CD14-positive monocyte (primary cell): ENCODE measurements at regions not wholly inside any gene's neighbourhood (a gene's known extent, or its start where the extent isn't known, plus 50 kb on each side); places are given as distances from the start of the nearest gene placed in this dataset.

ENCODE experiments used
- DNase-seq, 3 donors: peaks; one replicate each; pipeline ENCODE4 v3.0.0-alpha.2; 2011 to 2022
- H2AFZ ChIP-seq: 2 replicates; pipeline ENCODE4 v1.6.0; 2012; ENCODE audit warnings: mild to moderate bottlenecking, low read depth, low read length, inconsistent platforms; ENCODE audit not compliant: insufficient read depth, poor library complexity, severe bottlenecking
- H3K27ac ChIP-seq, 2 donors: 1 replicate in 1 of 2; 2 replicates in 1 of 2; pipeline ENCODE4 v1.5.1; 2012 to 2013; ENCODE audit warnings: low read length in 2 of 2, control low read depth in 1 of 2, inconsistent platforms in 1 of 2, low read depth in 1 of 2, mild to moderate bottlenecking in 1 of 2
- H3K27me3 ChIP-seq, 2 donors: one replicate each; pipeline versions ENCODE4 v1.6.0 to v1.6.1; 2011 to 2013; ENCODE audit warnings: low read length in 2 of 2; ENCODE audit not compliant: control insufficient read depth in 2 of 2, insufficient read depth in 2 of 2
- H3K36me3 ChIP-seq, 2 donors: replicated peaks in 1 of 2; 1 replicate in 1 of 2; 2 replicates in 1 of 2; pipeline versions ENCODE4 v1.5.1 to v1.6.1; 2012 to 2013; ENCODE audit warnings: low read length in 2 of 2, control low read depth in 1 of 2, inconsistent platforms in 1 of 2, mild to moderate bottlenecking in 1 of 2; ENCODE audit not compliant: insufficient read depth in 2 of 2, control insufficient read depth in 1 of 2
- H3K4me1 ChIP-seq, 2 donors: 1 replicate in 1 of 2; 2 replicates in 1 of 2; pipeline versions ENCODE4 v1.5.1 to v1.6.1; 2012 to 2013; ENCODE audit warnings: low read length in 2 of 2, control low read depth in 1 of 2, inconsistent platforms in 1 of 2, mild to moderate bottlenecking in 1 of 2, moderate library complexity in 1 of 2; ENCODE audit not compliant: insufficient read depth in 2 of 2, control insufficient read depth in 1 of 2
- H3K4me2 ChIP-seq: replicated peaks from 2 replicates; pipeline ENCODE3; 2012; ENCODE audit warnings: low read length, moderate library complexity, mild to moderate bottlenecking; ENCODE audit not compliant: poor library complexity, severe bottlenecking; ENCODE audit errors: extremely low read depth
- H3K4me3 ChIP-seq, 3 experiments: fragments of 200-600 bp in 1 of 3; sonication (generic) in 1 of 3; replicated peaks in 1 of 3; 1 replicate in 2 of 3; 2 replicates in 1 of 3; pipeline ENCODE4 v1.5.1; 2011 to 2013; ENCODE audit warnings: low read length in 3 of 3, mild to moderate bottlenecking in 3 of 3, control low read depth in 2 of 3, low read depth in 2 of 3, inconsistent platforms in 1 of 3, moderate library complexity in 1 of 3
- H3K79me2 ChIP-seq: 2 replicates; pipeline ENCODE4 v1.6.0; 2012; ENCODE audit warnings: mild to moderate bottlenecking, control low read depth, inconsistent platforms, low read length, moderate library complexity; ENCODE audit not compliant: insufficient read depth
- H3K9ac ChIP-seq: 2 replicates; pipeline ENCODE4 v1.6.0; 2017; ENCODE audit warnings: low read length, mild to moderate bottlenecking; ENCODE audit not compliant: insufficient read depth, poor library complexity, severe bottlenecking
- H3K9me3 ChIP-seq, 2 donors: replicated peaks in 1 of 2; 1 replicate in 1 of 2; 2 replicates in 1 of 2; pipeline versions ENCODE4 v1.5.1 to v1.6.1; 2012 to 2013; ENCODE audit warnings: low read length in 2 of 2, control low read depth in 1 of 2; ENCODE audit not compliant: control insufficient read depth in 1 of 2, insufficient read depth in 1 of 2
- H4K20me1 ChIP-seq: 2 replicates; pipeline ENCODE4 v1.6.0; 2012; ENCODE audit warnings: mild to moderate bottlenecking, low read length, control low read depth, moderate library complexity; ENCODE audit not compliant: insufficient read depth
- H3K27ac Mint-ChIP-seq, 7 donors: one replicate each; pipeline ENCODE4 v1.8.0; 2020; ENCODE audit warnings: mild to moderate bottlenecking in 7 of 7, mixed read lengths in 7 of 7, moderate library complexity in 6 of 7, inconsistent platforms in 2 of 7
- H3K27me3 Mint-ChIP-seq, 3 donors: one replicate each; pipeline ENCODE4 v1.8.0; 2021 to 2022; ENCODE audit warnings: low read depth in 3 of 3, mild to moderate bottlenecking in 3 of 3, mixed read lengths in 3 of 3, moderate library complexity in 3 of 3, inconsistent platforms in 1 of 3
- H3K36me3 Mint-ChIP-seq, 2 donors: one replicate each; pipeline ENCODE4 v1.8.0; 2020; ENCODE audit warnings: mixed read lengths in 2 of 2, inconsistent platforms in 1 of 2, mild to moderate bottlenecking in 1 of 2
- H3K4me1 Mint-ChIP-seq: one replicate; pipeline ENCODE4 v1.8.0; 2020; ENCODE audit warnings: mild to moderate bottlenecking, mixed read lengths
- H3K4me3 Mint-ChIP-seq, 2 donors: one replicate each; pipeline ENCODE4 v1.8.0; 2020; ENCODE audit warnings: mild to moderate bottlenecking in 2 of 2, mixed read lengths in 2 of 2, moderate library complexity in 1 of 2
- H3K9me3 Mint-ChIP-seq, 7 donors: one replicate each; pipeline ENCODE4 v1.8.0; 2020 to 2022; ENCODE audit warnings: mixed read lengths in 7 of 7, mild to moderate bottlenecking in 6 of 7, moderate library complexity in 6 of 7, inconsistent platforms in 2 of 7
- WGBS: methylation state at CpG from one replicate; pipeline ENCODE4 v1.1.5; 2013; ENCODE audit warnings: missing lambda C conversion rate; ENCODE audit not compliant: insufficient coverage; 5-methylcytosine and 5-hydroxymethylcytosine counted together
- intact Hi-C, 2 donors: fragments of 100-400 bp; cut with micrococcal nuclease; formaldehyde crosslinking; loops; one replicate each; pipeline versions ENCODE4 v1.15.0 to v1.15.1; 2023
- TF ChIP-seq, protein P1 (sequence below): fragments of 200-600 bp; IDR thresholded peaks from one replicate; pipeline ENCODE4 v1.8.0; 2022; ENCODE audit warnings: antibody characterized with exemption, mild to moderate bottlenecking

DNA sequence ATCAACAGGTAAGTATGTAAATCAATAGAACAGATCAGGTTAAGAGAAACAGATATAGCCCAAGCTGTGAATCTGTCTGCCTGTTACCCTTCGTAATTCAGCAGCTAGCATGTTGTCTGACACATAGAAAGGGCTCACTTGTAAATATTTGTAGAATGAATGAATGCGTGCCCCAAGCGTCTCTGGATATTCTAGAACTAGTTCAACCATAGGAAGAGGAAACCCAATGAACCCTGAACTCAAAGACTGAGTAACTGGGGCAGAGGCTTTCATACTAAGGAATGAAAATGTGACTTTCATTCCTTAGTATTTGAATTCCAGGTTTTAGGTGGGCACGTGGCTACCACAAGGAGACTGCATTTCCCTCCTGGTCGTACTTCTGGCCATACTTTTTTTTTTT, 60.1 kb upstream of the SMYD2 start:
- no peak overlapping the region for H3K4me3 Mint-ChIP-seq
- H3K9ac ChIP-seq, result no peak overlapping the region
- intact Hi-C loops, result no loop called here
- H3K4me1 ChIP-seq, result peaks cover 0 to 6% of the 10 kb centered on the region in 2 donors
- H3K27me3 ChIP-seq, result peaks cover 9 to 12% of the 10 kb centered on the region in 2 donors
- peaks cover 4 to 31% (median 5%) of the 10 kb centered on the region in 3 donors for H3K27me3 Mint-ChIP-seq
- TF ChIP-seq, protein P1, sequence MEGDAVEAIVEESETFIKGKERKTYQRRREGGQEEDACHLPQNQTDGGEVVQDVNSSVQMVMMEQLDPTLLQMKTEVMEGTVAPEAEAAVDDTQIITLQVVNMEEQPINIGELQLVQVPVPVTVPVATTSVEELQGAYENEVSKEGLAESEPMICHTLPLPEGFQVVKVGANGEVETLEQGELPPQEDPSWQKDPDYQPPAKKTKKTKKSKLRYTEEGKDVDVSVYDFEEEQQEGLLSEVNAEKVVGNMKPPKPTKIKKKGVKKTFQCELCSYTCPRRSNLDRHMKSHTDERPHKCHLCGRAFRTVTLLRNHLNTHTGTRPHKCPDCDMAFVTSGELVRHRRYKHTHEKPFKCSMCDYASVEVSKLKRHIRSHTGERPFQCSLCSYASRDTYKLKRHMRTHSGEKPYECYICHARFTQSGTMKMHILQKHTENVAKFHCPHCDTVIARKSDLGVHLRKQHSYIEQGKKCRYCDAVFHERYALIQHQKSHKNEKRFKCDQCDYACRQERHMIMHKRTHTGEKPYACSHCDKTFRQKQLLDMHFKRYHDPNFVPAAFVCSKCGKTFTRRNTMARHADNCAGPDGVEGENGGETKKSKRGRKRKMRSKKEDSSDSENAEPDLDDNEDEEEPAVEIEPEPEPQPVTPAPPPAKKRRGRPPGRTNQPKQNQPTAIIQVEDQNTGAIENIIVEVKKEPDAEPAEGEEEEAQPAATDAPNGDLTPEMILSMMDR, result no peak
- H3K36me3 Mint-ChIP-seq, result no peaks in the 10 kb centered on the region
- H2AFZ ChIP-seq, result no peak overlapping the region
- 89% methylated on average over 3 of the region's 5 CpGs for WGBS
- H3K9me3 Mint-ChIP-seq, result no peaks in the 10 kb centered on the region
- no peaks in the 10 kb centered on the region for H3K9me3 ChIP-seq
- H3K79me2 ChIP-seq, result no peaks in the 10 kb centered on the region
- H3K4me2 ChIP-seq, result no peak overlapping the region
- H3K27ac Mint-ChIP-seq, result no peak overlapping the region
- H3K27ac ChIP-seq, result no peak overlapping the region
- H4K20me1 ChIP-seq, result no peaks in the 10 kb centered on the region
- no peaks in the 10 kb centered on the region for H3K36me3 ChIP-seq
- no peak overlapping the region for H3K4me3 ChIP-seq
- H3K4me1 Mint-ChIP-seq, result peaks cover 11% of the 10 kb centered on the region
- no peak for DNase-seq

DNA sequence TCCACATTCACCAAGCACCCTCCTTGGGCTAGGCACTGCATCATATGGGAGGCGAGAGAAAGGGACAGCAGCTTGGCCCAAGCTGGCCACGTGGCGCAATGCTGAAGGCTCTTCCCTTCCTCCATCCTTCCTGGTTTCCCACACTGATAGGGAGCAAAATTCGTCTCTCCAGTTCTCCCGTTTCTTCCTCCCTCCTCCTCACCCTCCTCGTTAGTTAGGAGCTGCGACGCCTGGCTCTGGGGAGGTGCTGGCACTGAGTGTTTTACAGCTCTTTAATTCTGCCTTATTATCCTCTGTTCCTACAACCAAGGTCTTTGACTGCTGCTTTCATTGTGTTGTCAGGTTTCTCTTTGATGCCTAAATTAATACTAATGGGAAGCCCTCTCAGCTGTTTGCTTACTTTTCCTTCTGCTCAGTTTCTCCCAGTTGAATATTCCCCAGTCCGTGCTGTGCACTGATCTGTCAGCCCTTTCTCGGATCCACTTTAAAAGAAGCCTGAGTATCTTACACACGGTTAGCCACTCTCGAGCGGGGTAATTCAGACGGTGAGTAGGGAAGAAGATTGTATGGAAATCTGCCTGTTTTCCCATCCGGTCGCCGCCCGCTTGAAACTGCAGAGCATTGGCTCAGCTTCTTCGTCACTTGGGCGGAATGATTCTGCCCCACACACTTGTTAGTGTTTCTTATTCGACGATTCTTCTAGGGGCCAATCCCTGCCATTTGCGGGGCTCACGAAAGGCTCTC, 56.2 kb upstream of the SMYD2 start:
- no peaks in the 10 kb centered on the region for H3K36me3 ChIP-seq
- peaks cover 0 to 18% (median 3%) of the 10 kb centered on the region in 3 donors for H3K27me3 Mint-ChIP-seq
- no peak overlapping the region for H3K4me3 ChIP-seq
- TF ChIP-seq, protein P1, result no peak
- no peak for DNase-seq
- no peak overlapping the region for H3K27ac ChIP-seq
- WGBS, result 32% methylated on average over 8 of the region's 24 CpGs
- H3K9ac ChIP-seq, result no peak overlapping the region
- H3K27me3 ChIP-seq, result peaks cover 0 to 5% of the 10 kb centered on the region in 2 donors
- H3K4me3 Mint-ChIP-seq, result peak overlapping the region; percentile 9 to 40
- peak overlapping the region; percentile 38 for H2AFZ ChIP-seq
- no peaks in the 10 kb centered on the region for H3K79me2 ChIP-seq
- peaks cover 0 to 6% of the 10 kb centered on the region in 2 donors for H3K4me1 ChIP-seq
- H3K36me3 Mint-ChIP-seq, result no peaks in the 10 kb centered on the region
- no peaks in the 10 kb centered on the region for H3K9me3 ChIP-seq
- no peak overlapping the region for H3K27ac Mint-ChIP-seq
- no peaks in the 10 kb centered on the region for H4K20me1 ChIP-seq
- H3K4me2 ChIP-seq, result no peak overlapping the region
- no peaks in the 10 kb centered on the region for H3K9me3 Mint-ChIP-seq
- H3K4me1 Mint-ChIP-seq, result peaks cover 13% of the 10 kb centered on the region
- intact Hi-C loops, result no loop called here
